Loucy (cell line): ENCODE measurements at regions not wholly inside any gene's neighbourhood (a gene's known extent, or its start where the extent isn't known, plus 50 kb on each side); places are given as distances from the start of the nearest gene placed in this dataset.

Source experiments
- EZH2phosphoT487 ChIP-seq: fragments of 200-600 bp; IDR thresholded peaks from 2 replicates; pipeline ENCODE4 v1.6.1; 2018; ENCODE audit warnings: antibody characterized with exemption, mild to moderate bottlenecking, moderate library complexity, borderline replicate concordance
- TF ChIP-seq, protein P1 (sequence below): fragments of 200-600 bp; sonication (generic); conservative IDR thresholded peaks from 2 replicates; pipeline ENCODE4 v1.5.1; 2014; ENCODE audit warnings: mild to moderate bottlenecking, antibody characterized with exemption, low read length

GRCh38 chr14:99033951-99034350, 238.0 kb downstream of the BCL11B start:
- TF ChIP-seq, protein P1, sequence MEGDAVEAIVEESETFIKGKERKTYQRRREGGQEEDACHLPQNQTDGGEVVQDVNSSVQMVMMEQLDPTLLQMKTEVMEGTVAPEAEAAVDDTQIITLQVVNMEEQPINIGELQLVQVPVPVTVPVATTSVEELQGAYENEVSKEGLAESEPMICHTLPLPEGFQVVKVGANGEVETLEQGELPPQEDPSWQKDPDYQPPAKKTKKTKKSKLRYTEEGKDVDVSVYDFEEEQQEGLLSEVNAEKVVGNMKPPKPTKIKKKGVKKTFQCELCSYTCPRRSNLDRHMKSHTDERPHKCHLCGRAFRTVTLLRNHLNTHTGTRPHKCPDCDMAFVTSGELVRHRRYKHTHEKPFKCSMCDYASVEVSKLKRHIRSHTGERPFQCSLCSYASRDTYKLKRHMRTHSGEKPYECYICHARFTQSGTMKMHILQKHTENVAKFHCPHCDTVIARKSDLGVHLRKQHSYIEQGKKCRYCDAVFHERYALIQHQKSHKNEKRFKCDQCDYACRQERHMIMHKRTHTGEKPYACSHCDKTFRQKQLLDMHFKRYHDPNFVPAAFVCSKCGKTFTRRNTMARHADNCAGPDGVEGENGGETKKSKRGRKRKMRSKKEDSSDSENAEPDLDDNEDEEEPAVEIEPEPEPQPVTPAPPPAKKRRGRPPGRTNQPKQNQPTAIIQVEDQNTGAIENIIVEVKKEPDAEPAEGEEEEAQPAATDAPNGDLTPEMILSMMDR: no peak
- no peak for TF ChIP-seq EZH2phosphoT487
